ENCODE measurements at regions not wholly inside any gene's neighbourhood (a gene's known extent, or its start where the extent isn't known, plus 50 kb on each side); places are given as distances from the start of the nearest gene placed in this dataset.

DNA sequence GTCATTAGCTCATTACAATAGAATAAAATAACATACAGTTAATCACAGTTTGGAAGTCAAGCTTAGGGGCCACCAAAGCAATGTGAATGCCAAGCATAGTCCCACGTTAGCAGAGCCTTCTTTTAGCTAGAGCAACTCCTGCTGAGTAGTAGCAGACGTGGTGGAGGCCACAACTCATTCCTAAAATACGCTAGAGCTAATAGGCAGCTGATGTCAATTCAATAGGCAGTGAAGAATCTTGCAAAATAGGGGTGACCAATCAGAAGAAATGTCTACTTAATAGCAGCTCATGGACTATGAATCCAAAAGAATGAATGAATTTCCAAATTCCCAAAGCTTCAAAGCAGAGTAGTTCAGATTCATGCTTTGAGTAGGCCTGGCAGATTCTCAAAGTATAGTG is 292.9 kb upstream of the RORA start:
- H3K4me1 Mint-ChIP-seq (ENCODE audit: low read depth, unreplicated experiment) = no peaks in the 10 kb centered on the region
- no peaks in the 10 kb centered on the region for H3K9me3 Mint-ChIP-seq (ENCODE audit: low read depth, unreplicated experiment)
- H3K27ac Mint-ChIP-seq (ENCODE audit: unreplicated experiment) = no peak overlapping the region
- no peak overlapping the region for H3K4me3 Mint-ChIP-seq (ENCODE audit: low read depth, unreplicated experiment)
- CTCF ChIA-PET = no interaction called here
- peaks cover 72% of the 10 kb centered on the region for H3K27me3 Mint-ChIP-seq (ENCODE audit: unreplicated experiment)
- TF ChIP-seq, protein P1, sequence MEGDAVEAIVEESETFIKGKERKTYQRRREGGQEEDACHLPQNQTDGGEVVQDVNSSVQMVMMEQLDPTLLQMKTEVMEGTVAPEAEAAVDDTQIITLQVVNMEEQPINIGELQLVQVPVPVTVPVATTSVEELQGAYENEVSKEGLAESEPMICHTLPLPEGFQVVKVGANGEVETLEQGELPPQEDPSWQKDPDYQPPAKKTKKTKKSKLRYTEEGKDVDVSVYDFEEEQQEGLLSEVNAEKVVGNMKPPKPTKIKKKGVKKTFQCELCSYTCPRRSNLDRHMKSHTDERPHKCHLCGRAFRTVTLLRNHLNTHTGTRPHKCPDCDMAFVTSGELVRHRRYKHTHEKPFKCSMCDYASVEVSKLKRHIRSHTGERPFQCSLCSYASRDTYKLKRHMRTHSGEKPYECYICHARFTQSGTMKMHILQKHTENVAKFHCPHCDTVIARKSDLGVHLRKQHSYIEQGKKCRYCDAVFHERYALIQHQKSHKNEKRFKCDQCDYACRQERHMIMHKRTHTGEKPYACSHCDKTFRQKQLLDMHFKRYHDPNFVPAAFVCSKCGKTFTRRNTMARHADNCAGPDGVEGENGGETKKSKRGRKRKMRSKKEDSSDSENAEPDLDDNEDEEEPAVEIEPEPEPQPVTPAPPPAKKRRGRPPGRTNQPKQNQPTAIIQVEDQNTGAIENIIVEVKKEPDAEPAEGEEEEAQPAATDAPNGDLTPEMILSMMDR (IDR thresholded peaks at IDR 0.05; ENCODE audit: unreplicated experiment) = no peak
- H3K36me3 Mint-ChIP-seq (ENCODE audit: insufficient read depth, unreplicated experiment) = no peaks in the 10 kb centered on the region
- no TSS peak for BruUV-seq (replicated peaks)
- intact Hi-C loops (cut with micrococcal nuclease; ENCODE audit: unreplicated experiment) = no loop called here
- no peak for DNase-seq

DNA sequence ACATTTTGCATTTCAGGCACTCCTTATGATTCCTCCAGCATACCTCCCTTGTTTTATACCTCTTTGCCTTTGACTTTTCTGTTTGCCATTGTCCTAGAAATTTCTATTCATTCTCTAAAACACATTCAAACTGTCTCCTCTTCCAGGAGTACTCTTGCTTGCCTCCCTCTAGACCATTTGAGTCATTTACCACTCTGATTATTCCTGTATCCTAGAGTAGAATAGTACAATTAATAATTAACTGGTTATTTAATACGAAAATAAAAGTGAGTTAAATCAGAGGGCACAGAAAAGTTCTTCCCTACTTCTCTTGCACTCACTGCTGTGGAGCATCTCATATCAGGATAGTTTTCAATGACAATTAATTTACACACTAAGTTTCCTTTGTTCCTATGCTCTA is 290.2 kb upstream of the RORA start:
- CTCF ChIA-PET = no interaction called here
- Mint-ChIP-seq H3K4me1 (ENCODE audit: low read depth, unreplicated experiment) (no peaks in the 10 kb centered on the region), H3K27ac (ENCODE audit: unreplicated experiment) (no peak overlapping the region), H3K27me3 (ENCODE audit: unreplicated experiment) (peaks cover 67% of the 10 kb centered on the region), H3K9me3 (ENCODE audit: low read depth, unreplicated experiment) (no peaks in the 10 kb centered on the region), H3K4me3 (ENCODE audit: low read depth, unreplicated experiment) (no peak overlapping the region), H3K36me3 (ENCODE audit: insufficient read depth, unreplicated experiment) (no peaks in the 10 kb centered on the region)
- intact Hi-C loops (cut with micrococcal nuclease; ENCODE audit: unreplicated experiment) = no loop called here
- no peak for DNase-seq
- TF ChIP-seq, protein P1 (IDR thresholded peaks at IDR 0.05; ENCODE audit: unreplicated experiment) = no peak
- BruUV-seq (replicated peaks) = no TSS peak

DNA sequence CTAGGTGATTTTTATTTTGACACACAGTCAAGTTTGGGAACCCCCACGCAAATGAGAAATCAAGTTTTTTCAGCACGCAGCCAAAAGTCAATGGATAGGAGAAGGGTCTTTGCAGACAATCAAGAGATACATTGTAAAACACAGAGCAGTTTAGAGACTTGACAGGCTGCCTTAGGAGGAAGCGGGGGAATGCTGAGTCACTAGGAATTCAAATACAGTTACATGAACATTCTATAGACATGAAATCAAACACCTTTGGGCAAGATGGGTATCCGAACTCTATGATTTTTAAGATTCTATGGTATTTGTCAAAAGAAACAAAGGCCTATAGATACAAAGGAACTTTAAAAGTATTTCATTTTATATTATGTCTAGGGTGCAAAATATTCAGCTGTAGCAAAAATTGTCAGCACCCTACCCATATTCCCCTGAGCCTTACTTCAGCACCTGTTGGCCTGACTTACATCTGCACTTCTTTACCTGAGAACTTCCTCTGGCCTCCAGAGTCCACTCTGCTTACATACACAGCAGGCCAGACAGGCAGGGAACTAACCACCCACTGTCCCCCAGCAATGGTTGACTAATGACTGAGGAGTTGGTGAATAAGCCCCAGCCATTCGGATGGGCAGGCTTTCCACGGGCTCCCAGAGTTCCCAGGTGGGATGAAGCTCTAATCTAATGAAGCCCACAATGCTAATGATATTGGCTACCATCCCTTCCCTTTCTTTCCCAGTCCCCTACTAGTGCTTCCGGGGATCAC is 289.3 kb upstream of the RORA start:
- CTCF ChIA-PET = interaction anchor here (1.5 kb wide), 1 partner anchor 75 kb away, joined by 3 read pairs; no protein-coding TSS in a partner anchor
- H3K36me3 Mint-ChIP-seq (ENCODE audit: insufficient read depth, unreplicated experiment) = no peaks in the 10 kb centered on the region
- BruUV-seq (replicated peaks) = no TSS peak

DNA sequence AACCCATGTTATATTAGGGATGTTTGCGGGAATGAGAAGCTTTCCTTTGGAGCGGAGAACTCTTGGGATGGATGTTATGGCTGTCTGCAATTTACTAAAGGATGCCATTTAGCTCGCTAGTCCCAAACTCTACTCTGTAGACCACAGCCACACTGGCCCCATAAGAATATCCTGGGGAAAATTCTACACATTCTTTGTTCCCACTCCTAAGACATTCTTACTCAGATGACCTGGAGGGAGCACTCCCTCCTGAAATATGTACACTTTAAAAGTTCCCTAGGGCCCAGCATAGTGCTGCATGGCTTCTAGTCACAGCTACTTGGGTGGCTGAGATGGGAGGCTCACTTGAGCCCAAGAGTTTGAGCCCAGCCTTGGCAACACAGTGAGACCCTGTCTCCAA is 288.7 kb upstream of the RORA start:
- BruUV-seq (replicated peaks) = no TSS peak
- CTCF ChIA-PET = interaction anchor here (1.5 kb wide), 1 partner anchor 75 kb away, joined by 3 read pairs; no protein-coding TSS in a partner anchor
- no peaks in the 10 kb centered on the region for H3K36me3 Mint-ChIP-seq (ENCODE audit: insufficient read depth, unreplicated experiment)

More for the DNA sequence above, 289.3 kb upstream of the RORA start:
- TF ChIP-seq, protein P1 (IDR thresholded peaks at IDR 0.05; ENCODE audit: unreplicated experiment) = no peak
- Mint-ChIP-seq H3K4me1 (ENCODE audit: low read depth, unreplicated experiment) (no peaks in the 10 kb centered on the region), H3K27ac (ENCODE audit: unreplicated experiment) (no peak overlapping the region), H3K9me3 (ENCODE audit: low read depth, unreplicated experiment) (no peaks in the 10 kb centered on the region), H3K27me3 (ENCODE audit: unreplicated experiment) (peaks cover 65% of the 10 kb centered on the region), H3K4me3 (ENCODE audit: low read depth, unreplicated experiment) (no peak overlapping the region)
- DNase-seq = no peak
- intact Hi-C loops (cut with micrococcal nuclease; ENCODE audit: unreplicated experiment) = no loop called here

More for the DNA sequence above, 288.7 kb upstream of the RORA start:
- no peak for DNase-seq
- Mint-ChIP-seq H3K4me1 (ENCODE audit: low read depth, unreplicated experiment) (no peaks in the 10 kb centered on the region), H3K9me3 (ENCODE audit: low read depth, unreplicated experiment) (no peaks in the 10 kb centered on the region), H3K4me3 (ENCODE audit: low read depth, unreplicated experiment) (no peak overlapping the region), H3K27me3 (ENCODE audit: unreplicated experiment) (peaks cover 65% of the 10 kb centered on the region), H3K27ac (ENCODE audit: unreplicated experiment) (no peak overlapping the region)
- intact Hi-C loops (cut with micrococcal nuclease; ENCODE audit: unreplicated experiment) = no loop called here
- TF ChIP-seq, protein P1 (IDR thresholded peaks at IDR 0.05; ENCODE audit: unreplicated experiment) = no peak

Data from Calu3 (cell line).